ENCODE measurements at regions not wholly inside any gene's neighbourhood (a gene's known extent, or its start where the extent isn't known, plus 50 kb on each side); places are given as distances from the start of the nearest gene placed in this dataset.

- ChIA-PET POLR2A (no interaction called here), CTCF (no interaction called here)
- no peak for DNase-seq (ENCODE audit: low read depth)
- no peak for TF ChIP-seq CTCF (IDR thresholded peaks at IDR 0.05; ENCODE audit: insufficient read depth, low read depth, low read length)
- H3K36me3 ChIP-seq (ENCODE audit: control insufficient read depth, insufficient read depth, low read length), result no peaks in the 10 kb centered on the region
- no peak overlapping the region for H3K4me3 ChIP-seq (ENCODE audit: low read depth, low read length)
- H3K27me3 ChIP-seq (ENCODE audit: control insufficient read depth, insufficient read depth, low read length), result no peaks in the 10 kb centered on the region
Observed at GRCh38 chr7:83306502-83306901, 143.8 kb upstream of the PCLO start.

- Histone ChIP-seq H3K27me3 (ENCODE audit: control insufficient read depth, insufficient read depth, low read length) (no peaks in the 10 kb centered on the region), H3K4me3 (ENCODE audit: low read depth, low read length) (no peak overlapping the region), H3K36me3 (ENCODE audit: control insufficient read depth, insufficient read depth, low read length) (no peaks in the 10 kb centered on the region)
- no peak for DNase-seq (ENCODE audit: low read depth)
- no peak for TF ChIP-seq CTCF (IDR thresholded peaks at IDR 0.05; ENCODE audit: insufficient read depth, low read depth, low read length)
- ChIA-PET CTCF (interaction anchor here (0.6 kb wide), 1 partner anchor 224 kb away, joined by 8 read pairs; no protein-coding TSS in a partner anchor), POLR2A (no interaction called here)
Observed at GRCh38 chr7:83305027-83305426, 142.3 kb upstream of the PCLO start.

GRCh38 chr7:83301416-83301815, 138.7 kb upstream of the PCLO start:
- POLR2A ChIA-PET, result no interaction called here
- CTCF ChIA-PET, result no interaction called here
- no peaks in the 10 kb centered on the region for H3K27me3 ChIP-seq (ENCODE audit: control insufficient read depth, insufficient read depth, low read length)
- H3K36me3 ChIP-seq (ENCODE audit: control insufficient read depth, insufficient read depth, low read length), result no peaks in the 10 kb centered on the region
- no peak for TF ChIP-seq CTCF (IDR thresholded peaks at IDR 0.05; ENCODE audit: insufficient read depth, low read depth, low read length)
- DNase-seq (ENCODE audit: low read depth), result no peak
- no peak overlapping the region for H3K4me3 ChIP-seq (ENCODE audit: low read depth, low read length)

- H3K4me3 ChIP-seq (ENCODE audit: low read depth, low read length), result no peak overlapping the region
- TF ChIP-seq CTCF (IDR thresholded peaks at IDR 0.05; ENCODE audit: insufficient read depth, low read depth, low read length), result no peak
- H3K27me3 ChIP-seq (ENCODE audit: control insufficient read depth, insufficient read depth, low read length), result no peaks in the 10 kb centered on the region
- no peak for DNase-seq (ENCODE audit: low read depth)
- ChIA-PET POLR2A (no interaction called here), CTCF (no interaction called here)
- no peaks in the 10 kb centered on the region for H3K36me3 ChIP-seq (ENCODE audit: control insufficient read depth, insufficient read depth, low read length)
Observed at GRCh38 chr7:83290211-83290610, 127.5 kb upstream of the PCLO start.

- Histone ChIP-seq H3K4me3 (ENCODE audit: low read depth, low read length) (no peak overlapping the region), H3K27me3 (ENCODE audit: control insufficient read depth, insufficient read depth, low read length) (no peaks in the 10 kb centered on the region), H3K36me3 (ENCODE audit: control insufficient read depth, insufficient read depth, low read length) (no peaks in the 10 kb centered on the region)
- no peak for TF ChIP-seq CTCF (IDR thresholded peaks at IDR 0.05; ENCODE audit: insufficient read depth, low read depth, low read length)
- POLR2A ChIA-PET, result no interaction called here
- CTCF ChIA-PET, result no interaction called here
- no peak for DNase-seq (ENCODE audit: low read depth)
Observed at GRCh38 chr7:83289419-83289993, 126.8 kb upstream of the PCLO start.
